Calu3 (cell line): ENCODE measurements at regions not wholly inside any gene's neighbourhood (a gene's known extent, or its start where the extent isn't known, plus 50 kb on each side); places are given as distances from the start of the nearest gene placed in this dataset.

Experiments used
- BruUV-seq: library from RNA; stranded (reverse); fragments of 400-500 nt; replicated peaks from 2 replicates; lab custom pipeline; 2021; lab: Mats Ljungman, UMichigan
- CTCF ChIA-PET: fragments of 300-600 bp; sonication (Branson Sonifier 250); formaldehyde crosslinking; loops from one replicate; lab custom pipeline; 2022; ENCODE audit warnings: antibody characterized with exemption; lab: Charles Lee
- DNase-seq: peaks from one replicate; pipeline ENCODE4 v3.0.0; 2022
- H3K27ac Mint-ChIP-seq: one replicate; pipeline ENCODE4 v1.8.0; 2022; ENCODE audit warnings: mixed read lengths; ENCODE audit not compliant: unreplicated experiment
- H3K27me3 Mint-ChIP-seq: one replicate; pipeline ENCODE4 v1.8.0; 2022; ENCODE audit warnings: mixed read lengths; ENCODE audit not compliant: unreplicated experiment
- H3K36me3 Mint-ChIP-seq: one replicate; pipeline ENCODE4 v1.8.0; 2022; ENCODE audit warnings: mild to moderate bottlenecking, moderate library complexity, mixed read lengths; ENCODE audit not compliant: insufficient read depth, unreplicated experiment
- H3K4me1 Mint-ChIP-seq: one replicate; pipeline ENCODE4 v1.8.0; 2022; ENCODE audit warnings: mild to moderate bottlenecking, low read depth, mixed read lengths; ENCODE audit not compliant: unreplicated experiment
- H3K4me3 Mint-ChIP-seq: one replicate; pipeline ENCODE4 v1.8.0; 2022; ENCODE audit warnings: mild to moderate bottlenecking, low read depth, moderate library complexity, mixed read lengths; ENCODE audit not compliant: unreplicated experiment
- H3K9me3 Mint-ChIP-seq: one replicate; pipeline ENCODE4 v1.8.0; 2022; ENCODE audit warnings: low read depth, mixed read lengths; ENCODE audit not compliant: unreplicated experiment
- CTCF ChIP-seq: fragments of 200-600 bp; IDR thresholded peaks from one replicate; pipeline ENCODE4 v1.8.0; 2022; ENCODE audit warnings: antibody characterized with exemption; ENCODE audit not compliant: unreplicated experiment
- intact Hi-C: fragments of 100-400 bp; cut with micrococcal nuclease; formaldehyde crosslinking; loops from one replicate; pipeline ENCODE4 v1.10.0; 2022; ENCODE audit not compliant: unreplicated experiment

GRCh38 chr12:105748806-105749600, 389.8 kb downstream of the NUAK1 start:
- TF ChIP-seq CTCF = no peak
- Mint-ChIP-seq H3K27ac (no peak overlapping the region), H3K9me3 (no peaks in the 10 kb centered on the region), H3K4me1 (no peaks in the 10 kb centered on the region), H3K27me3 (peaks cover 36% of the 10 kb centered on the region), H3K36me3 (no peaks in the 10 kb centered on the region), H3K4me3 (no peak overlapping the region)
- no peak for DNase-seq
- intact Hi-C loops = no loop called here
- BruUV-seq = no TSS peak
- CTCF ChIA-PET = no interaction called here

DNA sequence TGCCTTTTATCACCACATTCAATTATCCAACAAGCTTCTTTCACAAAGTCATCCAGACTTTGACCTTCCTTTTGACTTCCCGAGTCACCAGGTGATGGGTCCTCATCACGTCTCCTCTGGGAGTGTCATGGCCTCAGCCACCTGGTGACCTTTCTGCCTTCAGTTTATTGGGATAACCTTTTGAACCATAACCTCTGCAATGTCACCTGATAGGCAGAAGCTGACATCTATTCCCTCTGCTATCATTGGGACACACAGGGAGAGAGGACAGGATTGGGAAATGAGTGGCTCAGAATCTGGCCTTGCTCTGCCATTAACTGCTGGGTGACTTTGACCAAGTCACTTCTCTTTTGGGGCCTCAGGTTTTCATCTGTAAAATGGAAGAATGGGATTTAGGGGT, 388.7 kb downstream of the NUAK1 start:
- peaks cover 36% of the 10 kb centered on the region for H3K27me3 Mint-ChIP-seq
- DNase-seq = no peak
- CTCF ChIA-PET = no interaction called here
- no TSS peak for BruUV-seq
- H3K9me3 Mint-ChIP-seq = no peaks in the 10 kb centered on the region
- no peak overlapping the region for H3K4me3 Mint-ChIP-seq
- intact Hi-C loops = no loop called here
- no peaks in the 10 kb centered on the region for H3K36me3 Mint-ChIP-seq
- no peak overlapping the region for H3K27ac Mint-ChIP-seq
- no peak for TF ChIP-seq CTCF
- no peaks in the 10 kb centered on the region for H3K4me1 Mint-ChIP-seq

GRCh38 chr12:105754313-105754712, 384.4 kb downstream of the NUAK1 start:
- no peak overlapping the region for H3K27ac Mint-ChIP-seq
- BruUV-seq = no TSS peak
- no peaks in the 10 kb centered on the region for H3K9me3 Mint-ChIP-seq
- H3K4me3 Mint-ChIP-seq = no peak overlapping the region
- no peaks in the 10 kb centered on the region for H3K4me1 Mint-ChIP-seq
- peaks cover 25% of the 10 kb centered on the region for H3K27me3 Mint-ChIP-seq
- intact Hi-C loops = no loop called here
- CTCF ChIA-PET = no interaction called here
- DNase-seq = no peak
- H3K36me3 Mint-ChIP-seq = no peaks in the 10 kb centered on the region
- no peak for TF ChIP-seq CTCF

- BruUV-seq = no TSS peak
- H3K27me3 Mint-ChIP-seq = peaks cover 25% of the 10 kb centered on the region
These were observed 381.8 kb downstream of the NUAK1 start for GRCh38 chr12:105756961-105757360.

More at GRCh38 chr12:105756961-105757360, 381.8 kb downstream of the NUAK1 start:
- H3K9me3 Mint-ChIP-seq = no peaks in the 10 kb centered on the region
- H3K36me3 Mint-ChIP-seq = no peaks in the 10 kb centered on the region
- no peak overlapping the region for H3K4me3 Mint-ChIP-seq
- intact Hi-C loops = no loop called here
- no peak for TF ChIP-seq CTCF
- no peaks in the 10 kb centered on the region for H3K4me1 Mint-ChIP-seq
- DNase-seq = no peak
- CTCF ChIA-PET = interaction anchor here (1.3 kb wide), 1 partner anchor 10 kb away, joined by 4 read pairs; no protein-coding TSS in a partner anchor
- no peak overlapping the region for H3K27ac Mint-ChIP-seq
